Endothelial cell of umbilical vein (primary cell): ENCODE measurements at regions not wholly inside any gene's neighbourhood (a gene's known extent, or its start where the extent isn't known, plus 50 kb on each side); places are given as distances from the start of the nearest gene placed in this dataset.

ENCODE experiments used
- BruUV-seq: library from RNA; stranded (reverse); fragments of 400-500 nt; replicated peaks from 2 replicates; lab custom pipeline; 2021; lab: Mats Ljungman, UMichigan
- CTCF ChIA-PET: fragments of 300-600, 350-600 bp; sonication (Branson Sonifier 250); formaldehyde crosslinking; loops from one replicate; lab custom pipeline; 2021; ENCODE audit warnings: antibody characterized with exemption, inconsistent platforms; lab: Charles Lee
- POLR2A ChIA-PET: fragments of 300-600, 350-600 bp; sonication (Branson Sonifier 250); formaldehyde crosslinking; loops from one replicate; lab custom pipeline; 2021; ENCODE audit warnings: antibody characterized with exemption, inconsistent platforms; lab: Charles Lee
- DNase-seq: peaks from one replicate; pipeline ENCODE4 v3.0.0-alpha.2; 2011; ENCODE audit warnings: low read depth, low spot score
- FAIRE-seq: peaks from 2 replicates; lab custom pipeline; 2011; peaks lifted over from hg19 to GRCh38; lab: Jason Lieb, UNC
- H2AFZ ChIP-seq: 2 replicates; pipeline ENCODE4 v1.6.0; 2012; ENCODE audit warnings: low read depth, low read length, control low read depth, inconsistent platforms
- H3K27ac ChIP-seq: 2 replicates; pipeline ENCODE4 v1.5.1; 2011; ENCODE audit warnings: low read depth, mild to moderate bottlenecking, control low read depth, low read length, moderate library complexity; ENCODE audit not compliant: insufficient read depth
- H3K27me3 ChIP-seq, 2 experiments: 2 replicates each; pipeline versions ENCODE4 v1.6.0 to v1.6.1; 2011; ENCODE audit warnings: low read length in 2 of 2, mixed read lengths in 1 of 2; ENCODE audit not compliant: control insufficient read depth in 2 of 2, insufficient read depth in 2 of 2
- H3K36me3 ChIP-seq, 2 experiments: 2 replicates in 1 of 2; 3 replicates in 1 of 2; pipeline ENCODE4 v1.5.1; 2011; ENCODE audit warnings: low read length in 2 of 2, mild to moderate bottlenecking in 1 of 2, moderate library complexity in 1 of 2; ENCODE audit not compliant: control insufficient read depth in 2 of 2, insufficient read depth in 2 of 2; ENCODE audit errors: extremely low read depth in 1 of 2
- H3K4me1 ChIP-seq: 3 replicates; pipeline ENCODE4 v1.5.1; 2011; ENCODE audit warnings: mild to moderate bottlenecking, low read length; ENCODE audit not compliant: control insufficient read depth, insufficient read depth; ENCODE audit errors: extremely low read depth
- H3K4me2 ChIP-seq: 2 replicates; pipeline ENCODE4 v1.6.1; 2011; ENCODE audit warnings: low read length, control low read depth, mixed read lengths; ENCODE audit not compliant: insufficient read depth
- H3K4me3 ChIP-seq, 3 experiments: fragments of 200-600 bp in 1 of 3; sonication (generic), shearing (Covaris generic) in 1 of 3; replicated peaks in 1 of 3; 2 replicates each; pipeline ENCODE4 v1.5.1; 2011 to 2016; ENCODE audit warnings: control low read depth in 3 of 3, low read length in 3 of 3, mild to moderate bottlenecking in 2 of 3, inconsistent platforms in 1 of 3, low read depth in 1 of 3, moderate library complexity in 1 of 3; ENCODE audit not compliant: insufficient read depth in 1 of 3
- H3K79me2 ChIP-seq: 2 replicates; pipeline ENCODE4 v1.6.0; 2012; ENCODE audit warnings: low read length, inconsistent platforms; ENCODE audit not compliant: control insufficient read depth, insufficient read depth
- H3K9ac ChIP-seq: replicated peaks from 2 replicates; pipeline ENCODE3; 2011; ENCODE audit warnings: low read length, control low read depth; ENCODE audit not compliant: insufficient read depth; ENCODE audit errors: extremely low read depth
- H3K9me1 ChIP-seq: replicated peaks from 3 replicates; pipeline ENCODE4 v1.6.0; 2011; ENCODE audit warnings: mild to moderate bottlenecking, low read length; ENCODE audit not compliant: control insufficient read depth, insufficient read depth; ENCODE audit errors: extremely low read depth
- H3K9me3 ChIP-seq: replicated peaks from 2 replicates; pipeline ENCODE4 v1.5.1; 2012; ENCODE audit warnings: low read length, inconsistent platforms; ENCODE audit not compliant: control insufficient read depth, insufficient read depth
- H4K20me1 ChIP-seq: replicated peaks from 2 replicates; pipeline ENCODE3; 2011; ENCODE audit warnings: mild to moderate bottlenecking, low read length; ENCODE audit not compliant: control insufficient read depth, insufficient read depth; ENCODE audit errors: extremely low read depth
- CTCF ChIP-seq, 2 donors: IDR thresholded peaks; 1 replicate in 1 of 2; 2 replicates in 1 of 2; pipeline ENCODE4 v1.5.1; 2011; ENCODE audit warnings: low read length in 2 of 2, mild to moderate bottlenecking in 2 of 2, moderate library complexity in 2 of 2, control low read depth in 1 of 2, inconsistent platforms in 1 of 2, low read depth in 1 of 2; ENCODE audit not compliant: insufficient read depth in 1 of 2; ENCODE audit errors: extremely low read depth in 1 of 2
- EZH2 ChIP-seq: IDR thresholded peaks from 2 replicates; pipeline ENCODE4 v1.6.1; 2012; ENCODE audit warnings: borderline replicate concordance, low read depth, mild to moderate bottlenecking, moderate library complexity, low read length, inconsistent platforms; ENCODE audit not compliant: severe bottlenecking
- FOS ChIP-seq: IDR thresholded peaks from 2 replicates; pipeline ENCODE4 v1.6.1; 2011; ENCODE audit warnings: mild to moderate bottlenecking, low read length, moderate library complexity, borderline replicate concordance; ENCODE audit not compliant: insufficient read depth
- GATA2 ChIP-seq: IDR thresholded peaks from 2 replicates; pipeline ENCODE4 v1.7.0; 2011; ENCODE audit warnings: low read depth, mild to moderate bottlenecking, moderate library complexity, mixed read lengths, low read length; ENCODE audit not compliant: insufficient read length, insufficient read depth
- JUN ChIP-seq: IDR thresholded peaks from 2 replicates; pipeline ENCODE4 v1.6.1; 2011; ENCODE audit warnings: borderline replicate concordance, low read depth; ENCODE audit not compliant: insufficient read length, insufficient read depth
- MYC ChIP-seq: IDR thresholded peaks from one replicate; pipeline ENCODE4 v1.6.1; 2011; ENCODE audit warnings: mild to moderate bottlenecking, low read depth, low read length
- POLR2A ChIP-seq: IDR thresholded peaks from 2 replicates; pipeline ENCODE4 v1.6.1; 2012; ENCODE audit warnings: low read depth, mild to moderate bottlenecking, control low read depth, low read length
- POLR2AphosphoS5 ChIP-seq: IDR thresholded peaks from 2 replicates; pipeline ENCODE4 v1.6.1; 2012; ENCODE audit warnings: low read depth, mild to moderate bottlenecking, control low read depth, low read length, moderate library complexity; ENCODE audit not compliant: insufficient read depth
- dilution Hi-C: fragments of 300-500 bp; cut with MboI; formaldehyde crosslinking; loops from one replicate; pipeline ENCODE4 v1.15.0; 2019; ENCODE audit warnings: low sequenced_read_pairs; ENCODE audit not compliant: extremely low pct_ligation_motif_present
- intact Hi-C: fragments of 100-400 bp; cut with micrococcal nuclease; formaldehyde crosslinking; loops from one replicate; pipeline ENCODE4 v1.10.0; 2022
- TF ChIP-seq, protein P1 (sequence below): IDR thresholded peaks from 2 replicates; pipeline ENCODE4 v1.6.1; 2011; ENCODE audit not compliant: insufficient read depth, insufficient read length

GRCh38 chr3:181289306-181289705, 299.8 kb upstream of the DNAJC19 start:
- H4K20me1 ChIP-seq: no peaks in the 10 kb centered on the region
- H3K9me3 ChIP-seq: no peaks in the 10 kb centered on the region
- DNase-seq: no peak
- no peaks in the 10 kb centered on the region for H3K36me3 ChIP-seq
- ChIA-PET POLR2A (no interaction called here), CTCF (interaction anchor here (1.6 kb wide), 1 partner anchor 10 kb away, joined by 7 read pairs; no protein-coding TSS in a partner anchor)
- BruUV-seq: no TSS peak
- no peak overlapping the region for H3K27ac ChIP-seq
- H3K27me3 ChIP-seq: no peaks in the 10 kb centered on the region
- dilution Hi-C loops: no loop called here
- FAIRE-seq: no peak
- H3K4me2 ChIP-seq: no peak overlapping the region
- H3K79me2 ChIP-seq: no peaks in the 10 kb centered on the region
- H3K9me1 ChIP-seq: no peaks in the 10 kb centered on the region
- no peak overlapping the region for H2AFZ ChIP-seq
- H3K4me3 ChIP-seq: no peak overlapping the region
- intact Hi-C loops: no loop called here
- H3K4me1 ChIP-seq: peaks cover 13% of the 10 kb centered on the region
- TF ChIP-seq FOS: no peak
- TF ChIP-seq CTCF (IDR thresholded peaks at IDR 0.05; ENCODE audit: extremely low read depth in 1 of 2, insufficient read depth in 1 of 2, low read depth in 1 of 2, low read length in 2 of 2): no peak
- TF ChIP-seq, protein P1, sequence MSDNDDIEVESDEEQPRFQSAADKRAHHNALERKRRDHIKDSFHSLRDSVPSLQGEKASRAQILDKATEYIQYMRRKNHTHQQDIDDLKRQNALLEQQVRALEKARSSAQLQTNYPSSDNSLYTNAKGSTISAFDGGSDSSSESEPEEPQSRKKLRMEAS: no peak
- TF ChIP-seq GATA2: no peak
- no peak for TF ChIP-seq POLR2AphosphoS5
- TF ChIP-seq JUN: no peak
- TF ChIP-seq POLR2A: no peak
- no peak for TF ChIP-seq EZH2
- no peak for TF ChIP-seq MYC
- no peak overlapping the region for H3K9ac ChIP-seq
